ENCODE measurements at regions not wholly inside any gene's neighbourhood (a gene's known extent, or its start where the extent isn't known, plus 50 kb on each side); places are given as distances from the start of the nearest gene placed in this dataset.
"Not testable (repeated sequence)": the region's sequence is repeated elsewhere in the genome, so short reads cannot be mapped to it uniquely, and the experiment has no call there.

DNA sequence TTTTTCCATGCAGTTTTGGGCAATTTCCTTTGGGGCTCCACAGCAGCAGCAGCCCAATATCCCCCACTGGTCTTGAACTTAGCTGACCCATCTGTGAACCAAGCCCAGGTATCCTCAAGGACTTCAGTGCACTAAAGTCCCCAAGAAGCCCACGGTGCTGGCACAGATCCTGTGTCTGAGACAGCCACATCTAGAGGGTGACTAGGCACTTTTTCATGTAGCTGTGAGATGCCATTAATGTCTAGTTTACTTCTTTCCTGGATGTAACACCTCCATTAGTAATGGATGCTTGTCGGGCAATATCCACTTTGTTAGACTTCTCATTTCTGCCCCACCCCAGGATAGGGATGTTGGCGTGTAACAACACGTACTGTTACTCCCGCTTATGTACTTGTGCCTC lies 117.9 kb downstream of the GPCPD1 start:
- no peak for DNase-seq (ENCODE audit: low spot score)

GRCh38 chr20:5491455-5491854 lies 119.4 kb downstream of the GPCPD1 start:
- DNase-seq (ENCODE audit: low spot score): no peak

DNA sequence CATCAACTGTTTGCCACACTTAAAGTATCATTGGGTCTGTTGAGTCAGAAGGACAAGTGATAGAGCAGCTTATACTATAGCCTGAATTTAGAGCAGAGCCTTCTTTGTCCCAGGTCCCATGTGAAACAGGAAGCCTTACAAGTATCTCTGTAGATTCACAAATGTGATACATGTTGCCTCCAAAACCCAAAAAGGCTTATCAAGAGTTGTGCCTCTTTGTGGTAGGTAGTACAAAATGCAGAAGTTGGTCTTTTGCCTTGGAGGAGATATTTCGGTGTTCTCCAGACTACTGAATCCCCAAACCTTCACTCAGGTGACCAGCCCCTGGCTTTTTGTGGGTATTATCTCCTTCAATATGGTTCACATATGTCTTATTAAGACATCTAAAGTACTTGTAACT lies 121.2 kb downstream of the GPCPD1 start:
- no peak for DNase-seq (ENCODE audit: low spot score)

GRCh38 chr20:5488823-5489222 lies 122.0 kb downstream of the GPCPD1 start:
- no peak for DNase-seq (ENCODE audit: low spot score)

- no peak for DNase-seq (ENCODE audit: low spot score)
These were observed 124.3 kb downstream of the GPCPD1 start for GRCh38 chr20:5486377-5487054.

DNA sequence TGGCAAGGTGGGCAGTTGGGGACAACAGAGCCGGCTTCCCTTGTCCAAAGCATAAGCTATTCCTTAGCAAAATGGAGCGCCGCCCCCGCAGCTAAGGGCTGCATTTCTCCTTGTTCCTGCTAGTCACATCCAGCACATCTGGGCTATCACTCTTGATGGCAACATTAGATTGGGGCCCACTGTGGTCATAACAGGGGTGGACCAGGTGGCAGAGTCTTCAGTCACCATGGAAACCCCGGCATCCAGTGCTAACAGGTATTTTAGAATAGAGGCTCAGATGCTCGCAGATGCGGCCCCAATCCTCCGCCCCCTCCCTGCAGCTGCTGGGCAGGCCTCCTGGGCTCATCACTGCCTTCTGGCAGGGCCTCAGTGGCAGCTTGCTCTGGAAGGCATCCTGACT lies 125.9 kb downstream of the GPCPD1 start:
- no peak for DNase-seq (ENCODE audit: low spot score)

DNA sequence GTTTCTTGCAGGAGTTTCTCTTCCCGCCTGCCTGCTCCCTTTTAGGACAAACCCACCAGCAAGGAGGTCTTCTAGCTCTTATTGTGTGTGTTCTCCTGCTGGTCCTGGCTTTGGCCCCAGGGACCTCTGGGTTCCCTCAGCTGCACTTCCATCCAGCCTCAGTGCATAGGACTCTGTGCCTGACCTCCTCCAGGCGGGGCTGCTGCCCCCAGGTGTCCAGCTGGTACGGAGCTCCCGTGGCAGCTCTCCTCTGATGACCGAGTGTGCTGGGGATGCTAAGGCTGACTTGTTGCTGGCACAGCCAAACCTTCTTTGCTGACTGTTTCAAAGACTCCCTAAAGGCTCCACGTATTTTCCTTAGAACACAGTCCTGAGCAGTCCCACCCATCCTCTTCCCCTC lies 126.5 kb downstream of the GPCPD1 start:
- DNase-seq (ENCODE audit: low spot score): no peak

GRCh38 chr20:5482791-5483190 lies 128.0 kb downstream of the GPCPD1 start:
- no peak for DNase-seq (ENCODE audit: low spot score)

GRCh38 chr20:5481872-5482271 lies 128.9 kb downstream of the GPCPD1 start:
- no peak for DNase-seq (ENCODE audit: low spot score)

GRCh38 chr20:5480824-5481600 lies 129.8 kb downstream of the GPCPD1 start:
- DNase-seq (ENCODE audit: low spot score): peak; percentile 19

DNA sequence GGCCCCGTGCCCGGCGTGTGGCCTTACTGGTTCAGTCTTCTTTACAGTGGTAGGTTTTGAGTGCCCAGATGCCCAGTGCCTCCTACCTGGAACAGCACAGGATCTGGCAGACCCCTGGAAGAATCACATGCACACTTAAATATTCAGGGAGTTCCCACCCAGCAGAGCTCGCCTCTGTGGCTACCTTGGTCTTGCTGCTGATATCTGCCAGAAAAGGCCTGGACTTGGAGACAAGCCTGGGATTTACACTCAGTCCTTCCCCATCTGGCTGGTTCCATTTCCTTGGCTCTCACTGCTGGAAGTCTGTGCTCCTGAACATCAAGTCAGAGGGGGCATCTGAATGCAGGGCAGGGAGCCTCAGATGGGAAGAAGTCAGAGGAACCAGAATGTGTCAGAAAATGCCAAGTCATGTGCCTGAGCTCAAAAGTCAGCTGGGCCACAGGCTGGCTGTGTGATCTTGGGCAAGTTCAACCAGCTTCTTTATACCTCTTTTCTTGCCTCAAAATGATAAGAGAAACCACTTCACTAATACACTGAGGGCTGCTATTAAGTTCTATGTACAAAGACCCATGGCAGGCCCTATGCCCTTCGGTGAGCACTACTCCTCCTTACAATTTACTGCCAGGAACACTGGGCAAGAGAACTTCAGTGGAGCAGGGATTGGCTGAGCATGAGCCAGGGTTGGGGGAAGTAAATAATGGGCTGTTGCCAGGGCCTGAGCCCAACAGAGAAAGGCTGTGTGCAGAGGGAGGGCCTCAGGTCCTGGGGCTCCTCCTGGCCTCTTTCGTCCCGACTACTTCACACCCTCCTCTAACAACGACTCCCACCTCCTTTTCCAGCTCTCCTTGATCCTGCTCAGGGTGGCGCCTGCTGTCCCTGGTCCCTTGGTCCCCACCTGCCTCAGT lies 135.9 kb downstream of the GPCPD1 start:
- DNase-seq (ENCODE audit: low spot score): no peak

DNA sequence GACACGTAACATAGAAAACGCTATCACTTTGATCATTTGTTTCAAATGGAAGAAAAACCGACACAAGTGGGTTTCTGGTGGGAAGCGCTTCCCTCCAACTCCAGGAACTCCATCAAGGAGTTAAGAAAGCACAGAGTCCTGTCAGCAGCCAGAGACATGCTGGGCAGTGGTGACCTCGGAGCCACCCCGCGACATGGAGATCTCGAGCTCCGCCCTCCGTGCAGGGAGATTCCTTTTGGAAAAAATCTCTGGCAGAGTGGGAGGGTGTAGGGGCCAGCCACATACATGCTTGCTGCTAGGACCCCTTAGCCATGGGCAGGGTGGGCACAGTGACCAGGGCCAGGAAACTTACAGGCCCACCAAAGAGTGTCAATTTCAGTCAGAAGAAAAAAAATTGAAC lies 138.9 kb downstream of the GPCPD1 start:
- not testable (repeated sequence) for DNase-seq (ENCODE audit: low spot score)

DNA sequence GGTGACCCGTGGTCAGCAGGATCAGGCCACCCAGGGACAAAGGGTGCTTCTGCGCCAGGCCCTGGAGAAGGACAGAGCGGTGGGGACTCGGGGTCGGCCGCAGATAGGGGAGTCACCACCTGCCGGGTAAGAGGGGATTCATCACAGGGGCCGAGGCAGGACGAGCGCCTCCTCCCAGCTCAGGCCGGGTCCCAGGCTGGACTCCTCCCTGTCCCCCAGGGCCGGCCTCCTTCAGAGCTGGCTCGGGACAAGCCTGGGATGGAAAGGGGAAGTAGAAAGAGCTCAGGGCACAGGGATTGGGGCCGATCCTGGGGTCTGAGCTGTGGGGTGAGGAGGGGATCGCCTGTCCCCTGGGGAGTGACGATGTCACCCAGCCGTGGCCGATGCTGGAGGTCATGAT lies 139.4 kb downstream of the GPCPD1 start:
- no peak for DNase-seq (ENCODE audit: low spot score)

DNA sequence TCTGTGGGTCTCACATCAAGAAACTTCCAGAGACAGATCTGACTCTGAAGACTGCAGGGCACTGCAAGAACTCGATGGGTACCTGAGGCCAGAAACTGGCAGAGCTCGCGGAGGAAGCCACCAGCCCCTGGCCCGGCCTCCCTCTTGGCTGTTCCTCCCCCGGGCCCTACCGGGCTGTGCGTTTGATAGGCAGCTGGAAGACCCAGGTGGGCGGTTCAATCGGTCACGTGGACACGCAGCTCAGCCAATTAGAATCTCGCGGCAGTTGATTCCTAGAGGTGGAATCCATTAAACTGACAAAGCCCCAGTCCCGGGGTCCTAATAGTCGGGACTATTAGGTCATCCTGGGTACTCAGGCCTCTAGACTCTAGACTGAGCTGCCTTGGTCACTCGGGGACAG lies 139.9 kb downstream of the GPCPD1 start:
- no peak for DNase-seq (ENCODE audit: low spot score)

DNA sequence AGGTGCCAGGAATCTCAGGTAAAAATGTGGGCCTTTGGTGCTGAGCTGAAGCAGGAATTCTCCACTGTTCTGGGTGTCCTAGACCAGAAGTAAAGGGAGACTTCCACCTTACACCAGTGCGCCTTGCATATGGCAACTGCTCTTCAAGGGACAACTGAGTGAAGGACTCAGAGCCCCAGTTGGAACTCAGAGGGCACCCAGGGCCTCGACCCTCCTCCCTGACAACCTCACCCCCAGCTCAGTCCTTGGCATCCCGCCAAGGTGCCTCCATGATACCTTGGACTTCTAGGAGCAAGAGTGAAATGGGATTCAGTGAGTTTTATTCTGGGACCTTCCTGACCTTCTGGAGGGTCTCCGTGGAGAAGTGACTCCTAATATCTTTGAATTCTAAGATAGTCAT lies 140.3 kb downstream of the GPCPD1 start:
- DNase-seq (ENCODE audit: low spot score): no peak

DNA sequence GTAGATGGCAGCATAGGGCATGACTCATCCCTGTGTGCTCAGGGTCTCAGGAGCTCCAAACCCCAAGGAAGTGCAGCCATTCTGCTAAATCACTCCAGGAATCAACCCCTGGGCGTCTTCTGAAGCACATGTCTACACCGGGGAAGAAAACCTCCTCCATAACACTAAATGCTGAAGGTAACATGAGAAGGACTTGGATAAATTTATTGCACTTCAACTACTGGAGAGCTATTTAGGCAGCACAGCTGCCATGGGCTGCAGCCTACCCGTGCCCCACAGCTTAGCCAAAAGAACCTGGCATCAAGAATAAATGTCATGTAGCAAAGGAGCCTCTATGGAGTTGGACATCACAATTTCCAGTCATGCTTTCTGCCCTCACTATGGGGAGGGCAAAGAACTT lies 141.7 kb downstream of the GPCPD1 start:
- DNase-seq (ENCODE audit: low spot score): no peak

- DNase-seq (ENCODE audit: low spot score): no peak
These were observed 143.7 kb downstream of the GPCPD1 start for GRCh38 chr20:5467086-5467485.

GRCh38 chr20:5465604-5465927 lies 145.2 kb downstream of the GPCPD1 start:
- no peak for DNase-seq (ENCODE audit: low spot score)

DNA sequence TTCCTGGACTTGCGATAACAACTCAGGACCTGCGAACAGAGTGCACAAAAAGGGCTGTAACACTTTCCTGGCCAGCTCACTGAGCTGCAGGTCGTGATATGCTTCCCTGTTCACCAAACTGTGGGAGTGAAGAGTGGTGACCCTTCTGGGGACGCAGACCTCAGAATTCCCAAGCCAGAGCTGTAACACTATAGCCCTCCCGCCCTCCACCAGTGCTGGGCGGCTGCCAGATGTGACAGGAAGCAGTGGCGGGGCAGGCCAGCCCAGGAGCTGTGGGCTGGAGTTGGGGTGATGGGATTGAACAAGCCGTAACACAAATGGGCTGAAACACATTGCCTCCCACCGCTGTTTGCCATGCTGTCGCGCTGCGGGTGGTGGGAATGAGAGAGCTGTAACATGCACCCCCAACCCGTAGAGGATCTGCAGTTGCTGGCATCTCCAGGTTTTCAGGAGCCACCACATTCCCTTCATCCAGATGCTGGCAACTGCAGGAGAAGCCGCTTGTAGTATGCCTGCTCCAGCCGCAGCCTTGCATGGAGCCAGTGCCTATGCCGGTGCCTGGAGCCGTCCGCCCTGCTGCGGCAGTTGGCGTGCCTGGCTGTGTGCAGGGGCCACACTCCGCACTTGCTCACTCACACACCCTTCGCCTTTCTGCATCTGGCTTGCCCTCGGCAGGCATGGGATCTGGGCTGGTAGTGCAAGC lies 145.8 kb downstream of the GPCPD1 start:
- DNase-seq (ENCODE audit: low spot score): no peak

DNA sequence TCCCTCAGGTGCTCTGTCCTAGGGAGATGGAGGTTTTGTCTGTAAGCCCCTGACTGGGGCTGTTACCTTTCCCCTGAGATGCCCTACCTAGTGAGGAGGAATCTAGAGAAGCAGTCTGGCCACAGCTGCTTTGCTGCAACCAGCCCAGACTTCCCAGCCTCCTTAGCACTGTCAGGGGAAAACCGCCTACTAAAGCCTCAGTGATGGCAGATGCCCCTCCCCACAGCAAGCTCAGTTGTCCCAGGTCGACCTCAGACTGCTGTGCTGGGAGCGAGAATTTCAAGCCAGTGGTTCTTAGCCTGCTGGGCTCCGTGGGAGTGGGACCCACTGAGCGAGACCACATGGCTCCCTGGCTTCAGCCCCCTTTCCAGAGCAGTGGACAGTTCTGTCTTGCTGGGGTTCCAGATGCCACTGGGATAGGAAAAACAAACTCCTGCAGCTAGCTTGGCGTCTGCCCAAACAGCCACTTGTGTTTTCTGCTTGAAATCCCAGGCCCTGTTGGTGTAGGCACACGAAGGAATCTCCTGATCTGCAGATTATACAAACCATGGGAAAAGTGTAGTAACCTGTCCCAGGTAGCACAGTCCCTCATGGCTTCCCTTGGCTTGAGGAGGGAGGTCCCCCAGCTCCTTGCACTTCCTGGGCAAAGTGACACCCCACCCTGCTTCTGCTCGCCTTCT lies 146.4 kb upstream of the PROKR2 start:
- DNase-seq (ENCODE audit: low spot score): no peak

GRCh38 chr20:5453745-5454144 lies 137.0 kb upstream of the PROKR2 start:
- DNase-seq (ENCODE audit: low spot score): not testable (repeated sequence)

- DNase-seq (ENCODE audit: low spot score): not testable (repeated sequence)
These were observed 136.6 kb upstream of the PROKR2 start for GRCh38 chr20:5453316-5453715.

All from SW480 (cell line).